ENCODE measurements at regions not wholly inside any gene's neighbourhood (a gene's known extent, or its start where the extent isn't known, plus 50 kb on each side); places are given as distances from the start of the nearest gene placed in this dataset.

DNA sequence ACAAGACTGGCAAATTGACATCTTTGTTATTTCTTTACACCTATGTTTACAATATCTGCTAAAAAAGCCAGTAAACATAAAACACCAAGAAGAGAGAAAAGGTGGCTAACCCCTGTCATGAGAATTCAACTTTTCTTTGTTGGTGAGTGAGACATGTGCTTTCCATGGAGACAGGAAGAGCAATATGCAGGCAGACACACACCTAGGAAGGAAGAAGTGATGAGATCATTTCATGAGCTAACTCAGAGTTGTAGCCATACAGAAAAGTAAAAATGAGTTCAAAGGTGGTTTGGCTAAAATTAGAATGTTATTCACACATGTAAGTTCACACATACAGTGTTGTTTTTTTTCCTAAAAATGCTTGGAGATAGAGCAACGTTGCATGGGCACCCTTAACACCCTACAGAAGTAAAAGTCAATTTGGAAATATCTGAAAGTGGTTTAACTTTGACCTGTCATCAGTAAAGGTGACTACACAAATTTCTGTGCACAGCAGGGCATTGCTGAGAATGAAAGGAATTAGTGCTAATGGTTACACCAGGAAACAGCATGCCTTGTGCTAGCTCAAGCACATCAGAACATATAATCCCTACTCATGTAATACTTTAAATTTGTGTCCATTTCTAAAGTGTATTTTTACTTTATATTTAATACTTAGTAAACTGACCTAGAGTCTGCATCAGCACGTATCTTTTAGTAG is 557.6 kb downstream of the CBLN2 start:
- DNase-seq (no peak), ATAC-seq (no peak)
- intact Hi-C loops (cut with DNase I, micrococcal nuclease): no loop called here

GRCh38 chr18:71976744-71977143 is 567.4 kb downstream of the CBLN2 start:
- ATAC-seq (no peak), DNase-seq (no peak)
- intact Hi-C loops (cut with DNase I, micrococcal nuclease): no loop called here

DNA sequence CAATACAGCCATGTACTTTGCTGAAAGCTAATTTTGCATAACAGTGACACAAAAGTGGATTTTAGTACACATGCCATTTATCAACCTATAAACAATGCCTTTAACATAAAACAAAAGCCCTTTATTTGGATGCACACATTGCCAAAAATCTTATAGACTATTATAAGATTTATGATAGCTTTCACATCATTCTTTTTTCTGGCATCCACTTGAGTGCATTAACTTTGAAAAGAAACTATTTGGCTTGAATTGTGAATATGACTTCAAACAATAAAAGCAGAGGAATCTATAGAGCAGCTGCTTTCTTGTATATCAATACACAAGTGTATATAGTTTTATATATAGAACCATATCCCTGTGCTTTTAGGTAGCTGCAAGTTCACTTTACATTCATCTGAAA is 577.4 kb downstream of the CBLN2 start:
- ATAC-seq (no peak), DNase-seq (no peak)
- intact Hi-C loops (cut with DNase I, micrococcal nuclease): no loop called here

DNA sequence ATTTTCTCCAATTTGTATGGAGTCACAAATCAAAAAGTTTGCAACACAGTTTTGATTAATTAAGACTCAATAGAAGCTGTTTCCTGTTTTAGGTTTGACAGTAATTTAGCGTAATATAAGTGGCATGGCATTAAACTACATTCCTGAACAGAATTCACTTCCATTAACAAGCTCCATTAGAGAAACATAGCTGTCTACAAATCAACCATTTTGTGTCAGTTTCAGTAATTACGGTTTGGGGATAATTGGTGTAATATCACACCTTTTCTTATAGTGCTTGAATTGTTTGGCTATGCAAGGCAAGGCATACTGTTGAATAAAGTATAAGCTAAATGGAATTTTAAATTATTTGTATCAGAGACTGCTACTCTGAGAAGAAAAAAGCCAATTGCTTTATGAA is 585.5 kb downstream of the CBLN2 start:
- no peak for ATAC-seq
- intact Hi-C loops (cut with DNase I, micrococcal nuclease): no loop called here
- no peak for DNase-seq

DNA sequence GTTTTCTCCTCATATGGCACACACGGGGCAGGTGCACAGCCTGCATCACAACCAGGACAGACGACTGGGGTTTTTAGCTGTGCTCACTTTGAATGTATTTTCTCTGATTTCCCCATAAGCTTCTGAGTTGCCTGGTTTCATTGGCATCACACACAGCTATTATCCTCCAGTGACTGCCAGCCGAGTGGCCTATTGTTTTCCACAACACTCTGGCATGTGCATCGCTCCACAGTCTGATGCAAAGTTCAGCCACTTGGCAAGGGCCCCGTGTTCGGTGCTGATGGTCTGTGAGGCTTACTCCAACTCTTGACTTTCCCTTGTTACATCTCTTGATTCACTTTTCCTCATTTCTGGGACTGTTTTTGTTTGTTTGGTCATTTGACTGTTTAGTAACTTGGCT is 593.1 kb downstream of the CBLN2 start:
- intact Hi-C loops (cut with DNase I, micrococcal nuclease): no loop called here
- ATAC-seq (no peak), DNase-seq (no peak)

DNA sequence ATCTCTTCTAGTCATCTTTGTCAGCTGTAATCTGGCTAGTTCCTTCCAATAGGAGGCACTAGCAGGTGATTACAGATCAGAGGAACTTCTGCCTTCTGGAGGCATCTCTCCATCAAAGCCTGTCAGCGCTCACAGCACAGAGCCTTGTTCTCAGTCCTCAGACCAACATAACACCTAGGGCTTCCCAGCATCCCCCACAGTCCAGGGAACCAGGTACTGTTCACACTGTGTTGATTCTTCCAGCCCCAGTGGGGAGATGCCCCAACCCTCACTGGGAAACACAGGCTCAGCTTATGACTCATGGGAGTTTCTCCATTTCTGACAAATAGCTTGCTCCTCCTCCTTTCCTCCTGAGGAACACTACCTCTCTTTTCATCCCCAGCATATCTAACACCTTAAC is 601.7 kb downstream of the CBLN2 start:
- intact Hi-C loops (cut with DNase I, micrococcal nuclease): no loop called here
- DNase-seq: no peak
- no peak for ATAC-seq

DNA sequence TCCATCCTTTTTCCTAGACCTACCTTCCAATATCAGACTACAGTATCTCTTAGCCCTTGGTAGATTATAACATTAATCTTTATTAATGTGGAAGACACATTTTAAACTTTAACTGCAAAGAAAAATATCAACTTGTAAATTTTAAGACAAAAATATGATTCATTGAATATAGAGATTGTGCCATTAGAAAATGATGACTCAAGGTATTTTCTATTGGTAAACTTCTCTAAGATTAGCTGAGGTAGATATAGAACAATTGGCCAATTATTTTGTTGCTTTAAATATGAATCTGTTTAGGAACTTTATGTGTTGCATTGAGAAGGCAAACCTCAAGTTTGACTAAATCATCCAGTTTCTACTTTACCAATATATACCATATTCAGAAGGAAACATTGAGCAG is 604.7 kb downstream of the CBLN2 start:
- ATAC-seq: no peak
- intact Hi-C loops (cut with DNase I, micrococcal nuclease): no loop called here
- DNase-seq: no peak

- intact Hi-C loops (cut with DNase I, micrococcal nuclease): no loop called here
- no peak for ATAC-seq
- no peak for DNase-seq
These were observed 607.4 kb downstream of the CBLN2 start for GRCh38 chr18:71936744-71937143.

- ATAC-seq: no peak
- no peak for DNase-seq
- intact Hi-C loops (cut with DNase I, micrococcal nuclease): no loop called here
These were observed 624.9 kb downstream of the CBLN2 start for GRCh38 chr18:71919211-71919610.

GRCh38 chr18:71913641-71914040 is 630.5 kb downstream of the CBLN2 start:
- DNase-seq: no peak

DNA sequence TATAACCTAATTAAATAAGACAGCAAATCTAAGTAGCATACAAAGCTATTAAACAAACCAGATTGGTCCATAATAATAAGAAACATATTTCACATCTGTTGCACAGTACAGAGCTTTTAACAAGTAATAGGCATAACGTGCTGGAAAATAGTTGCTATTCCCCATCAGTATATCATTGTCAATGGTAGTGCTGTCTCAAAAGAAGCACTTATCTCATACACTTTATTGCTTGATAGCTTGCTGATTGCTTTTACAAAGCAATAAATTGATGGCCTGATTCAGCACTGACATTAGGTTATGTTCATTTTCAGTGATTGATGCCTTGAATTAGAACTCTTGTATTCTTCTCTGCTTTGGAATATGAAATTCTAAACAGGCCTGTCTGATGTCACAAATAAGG is 641.7 kb downstream of the CBLN2 start:
- ATAC-seq (no peak), DNase-seq (no peak)
- intact Hi-C loops (cut with DNase I, micrococcal nuclease): no loop called here

More at GRCh38 chr18:71913641-71914040, 630.5 kb downstream of the CBLN2 start:
- ATAC-seq: no peak
- intact Hi-C loops (cut with DNase I, micrococcal nuclease): no loop called here

DNA sequence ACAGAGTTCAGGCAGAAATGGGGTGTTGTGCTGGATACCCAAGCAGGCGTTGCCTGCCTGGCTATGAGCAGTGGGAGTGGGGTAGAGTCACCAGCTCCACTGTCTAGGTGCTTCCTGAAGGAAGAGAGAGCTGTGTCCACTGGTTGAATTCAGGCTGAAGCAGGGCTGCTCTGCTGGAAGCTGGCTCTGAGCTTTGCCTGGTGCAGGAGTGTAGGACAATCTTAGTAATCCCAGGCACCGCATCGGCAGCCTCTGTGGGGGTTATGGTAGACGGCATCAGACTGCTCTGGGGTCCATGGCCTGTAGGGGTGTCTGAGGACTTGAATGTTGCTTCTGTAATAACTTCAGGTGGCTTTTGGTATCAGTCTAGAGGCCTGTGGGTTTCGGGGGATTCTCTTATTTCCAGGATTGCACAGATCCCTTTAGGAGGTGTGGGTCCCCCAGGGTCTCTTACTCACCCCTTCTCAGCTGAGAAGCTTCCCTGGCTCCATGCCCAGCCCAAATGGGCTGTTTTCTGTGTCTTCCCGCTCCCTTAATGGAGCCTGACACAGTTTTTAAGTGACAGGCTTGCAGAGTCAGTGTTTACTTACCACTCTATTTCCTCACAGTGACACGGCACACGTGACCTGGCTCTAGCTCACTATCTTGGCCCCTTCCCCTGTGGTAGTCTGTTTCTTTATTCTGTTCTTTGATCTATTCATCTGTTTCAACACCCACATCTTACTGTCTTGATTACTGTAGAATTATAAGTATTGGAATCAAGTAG is 644.3 kb downstream of the CBLN2 start:
- DNase-seq (no peak), ATAC-seq (no peak)
- intact Hi-C loops (cut with DNase I, micrococcal nuclease): no loop called here

- intact Hi-C loops (cut with DNase I, micrococcal nuclease): no loop called here
- no peak for ATAC-seq
These were observed 645.0 kb downstream of the CBLN2 start for GRCh38 chr18:71899183-71899582.

GRCh38 chr18:71887509-71887908 is 656.6 kb downstream of the CBLN2 start:
- intact Hi-C loops (cut with DNase I, micrococcal nuclease): no loop called here
- no peak for DNase-seq
- no peak for ATAC-seq

More at GRCh38 chr18:71899183-71899582, 645.0 kb downstream of the CBLN2 start:
- no peak for DNase-seq

GRCh38 chr18:71878226-71878625 is 665.9 kb downstream of the CBLN2 start:
- intact Hi-C loops (cut with DNase I, micrococcal nuclease): no loop called here
- ATAC-seq: no peak

DNA sequence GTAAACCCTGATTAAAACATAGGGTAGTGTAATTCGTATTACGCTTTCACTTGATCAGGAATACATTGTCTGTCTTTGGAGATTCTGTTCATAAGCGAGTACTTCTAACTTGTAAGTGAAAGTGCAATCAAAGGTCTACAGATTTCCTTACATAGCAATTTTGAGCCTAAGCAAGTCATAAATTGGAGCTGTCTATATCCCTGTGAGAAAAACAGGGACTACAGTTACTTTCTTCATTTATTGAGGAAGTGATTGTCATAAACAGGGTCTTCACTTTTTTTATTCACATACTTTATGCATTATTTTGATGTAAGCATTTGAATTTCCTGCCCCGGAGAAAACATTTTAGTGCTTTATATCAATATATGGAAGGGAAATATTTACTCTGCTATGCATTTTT is 670.4 kb downstream of the CBLN2 start:
- ATAC-seq: no peak
- intact Hi-C loops (cut with DNase I, micrococcal nuclease): no loop called here
- no peak for DNase-seq

More at GRCh38 chr18:71878226-71878625, 665.9 kb downstream of the CBLN2 start:
- DNase-seq: no peak

DNA sequence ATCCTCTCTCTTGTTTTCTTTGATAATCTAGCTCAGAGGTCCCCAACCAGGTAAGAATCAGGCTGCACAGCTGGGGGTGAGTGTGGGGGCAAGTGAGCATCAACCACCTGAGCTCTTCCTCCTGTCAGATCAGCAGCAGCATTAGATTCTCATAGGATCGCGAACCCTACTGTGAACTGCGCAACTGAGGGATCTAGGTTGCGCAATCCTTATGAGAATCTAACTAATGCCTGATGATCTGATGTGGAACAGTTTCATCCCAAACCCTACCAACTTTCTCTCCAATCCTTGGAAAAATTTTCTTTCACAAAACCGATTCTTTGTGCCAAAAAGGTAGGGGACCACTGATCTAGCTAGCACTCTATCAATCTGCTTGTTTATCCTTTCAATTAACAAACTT is 678.3 kb downstream of the CBLN2 start:
- ATAC-seq (no peak), DNase-seq (no peak)
- intact Hi-C loops (cut with DNase I, micrococcal nuclease): no loop called here

DNA sequence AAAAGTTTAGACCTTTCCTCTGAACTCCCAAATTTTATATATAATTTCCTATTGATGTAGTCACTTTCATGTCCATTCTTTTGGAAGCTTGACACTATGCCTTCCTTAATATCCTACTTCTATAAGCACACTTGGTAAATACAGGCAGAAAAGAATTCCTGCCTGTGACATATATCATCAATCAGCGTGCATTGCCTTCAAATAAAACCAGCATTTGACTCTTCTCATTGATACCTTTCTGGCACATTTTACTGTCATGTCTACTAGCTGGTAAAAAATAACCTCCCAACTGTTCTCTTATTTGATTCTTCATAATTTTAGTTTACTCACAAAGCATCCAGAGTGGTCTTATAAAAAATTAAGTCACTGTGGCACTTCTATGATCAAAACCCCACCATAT is 693.5 kb downstream of the CBLN2 start:
- DNase-seq (no peak), ATAC-seq (no peak)
- intact Hi-C loops (cut with DNase I, micrococcal nuclease): no loop called here

DNA sequence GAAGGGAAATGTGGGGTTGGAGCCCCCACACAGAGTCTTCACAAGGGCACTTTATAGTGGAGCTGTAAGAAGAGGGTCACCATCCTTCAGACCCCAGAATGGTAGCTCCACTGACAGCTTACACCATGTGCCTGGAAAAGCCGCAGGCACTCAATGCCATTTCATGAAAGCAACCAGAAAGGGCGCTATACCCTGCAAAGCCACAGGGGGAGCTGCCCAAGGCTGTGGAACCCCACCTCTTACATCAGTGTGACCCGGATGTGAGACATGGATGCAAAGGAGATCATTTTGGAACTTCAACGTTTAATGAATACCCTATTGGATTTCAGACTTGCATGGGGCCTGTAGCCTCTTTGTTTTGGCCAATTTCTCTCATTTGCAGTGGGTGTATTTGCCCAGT is 694.7 kb downstream of the CBLN2 start:
- DNase-seq (no peak), ATAC-seq (no peak)
- intact Hi-C loops (cut with DNase I, micrococcal nuclease): no loop called here

GRCh38 chr18:71846716-71847115 is 697.4 kb downstream of the CBLN2 start:
- ATAC-seq (no peak), DNase-seq (no peak)
- intact Hi-C loops (cut with DNase I, micrococcal nuclease): no loop called here

- intact Hi-C loops (cut with DNase I, micrococcal nuclease): no loop called here
- DNase-seq (no peak), ATAC-seq (no peak)
These were observed 699.3 kb downstream of the CBLN2 start for GRCh38 chr18:71844814-71845213.
